AML-193 (cell line): ENCODE measurements at regions not wholly inside any gene's neighbourhood (a gene's known extent, or its start where the extent isn't known, plus 50 kb on each side); places are given as distances from the start of the nearest gene placed in this dataset.
"Not testable (repeated sequence)": the region's sequence is repeated elsewhere in the genome, so short reads cannot be mapped to it uniquely, and the experiment has no call there.

Experiments used
- DNase-seq, 2 experiments: peaks; one replicate each; lab custom pipeline; 2025; lab: John Stamatoyannopoulos, UW

DNA sequence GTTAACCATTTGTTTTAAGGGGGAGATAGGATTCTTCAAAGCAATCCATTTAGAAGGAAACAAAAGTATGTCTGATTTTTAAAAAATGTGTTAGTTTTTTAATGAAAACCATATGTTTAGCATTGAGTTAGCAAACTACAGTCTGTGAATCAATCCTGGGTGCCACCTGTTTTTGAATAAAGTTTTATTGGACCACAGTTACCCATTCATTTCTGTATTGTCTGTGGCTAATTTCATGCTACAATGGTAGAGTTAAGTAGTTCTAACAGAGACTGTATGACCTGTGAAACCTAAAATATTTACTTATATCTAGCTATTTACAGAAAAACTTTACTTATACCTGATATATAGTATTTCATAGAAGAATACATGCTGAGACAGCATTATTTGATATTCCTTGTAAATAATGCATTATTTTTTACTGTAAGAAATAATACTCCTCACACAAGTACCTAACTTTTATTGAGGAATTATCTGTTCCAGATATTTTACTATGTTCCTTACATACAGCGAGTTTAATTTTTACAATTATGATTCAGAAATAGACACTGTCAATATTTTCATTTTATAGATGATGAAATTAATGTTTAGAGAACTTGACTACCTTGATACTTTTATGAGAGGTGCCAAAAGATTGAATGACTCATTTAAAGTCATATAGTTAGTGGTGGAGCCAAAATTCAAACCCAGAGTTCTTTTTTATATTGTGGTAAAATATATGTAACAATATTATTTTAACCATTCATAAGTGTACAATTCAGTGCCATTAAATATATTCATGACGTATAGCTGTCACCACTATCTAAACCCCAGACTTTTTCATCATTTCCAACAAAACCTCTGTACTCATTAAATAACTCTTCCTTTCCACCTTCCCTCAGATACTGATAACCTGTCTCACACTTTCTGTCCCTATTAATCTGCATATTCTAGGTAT is 122.0 kb downstream of the GLUD2 start:
- DNase-seq: no peak

GRCh38 chrX:121172703-121173102 is 125.3 kb downstream of the GLUD2 start:
- DNase-seq: no peak

DNA sequence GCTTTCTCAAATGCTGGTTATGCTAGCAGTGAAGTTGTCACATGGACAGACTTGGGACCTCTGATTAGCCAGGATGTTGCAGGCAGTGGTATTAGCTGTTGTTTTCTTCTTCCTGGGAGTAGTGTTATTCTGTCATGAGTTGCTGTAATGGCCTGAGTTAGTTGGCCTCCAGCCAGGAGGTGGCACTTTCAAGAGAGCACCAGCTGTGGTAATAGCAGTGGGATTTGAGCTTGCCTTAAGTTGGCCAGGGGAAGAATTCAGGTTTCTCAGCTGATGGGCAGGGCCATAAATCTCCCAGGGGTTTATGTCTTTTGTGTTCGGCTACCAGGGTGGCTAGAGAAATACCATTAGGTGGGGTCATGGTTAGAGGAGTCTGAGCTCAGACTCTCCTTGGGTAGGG is 132.6 kb downstream of the GLUD2 start:
- no peak for DNase-seq

DNA sequence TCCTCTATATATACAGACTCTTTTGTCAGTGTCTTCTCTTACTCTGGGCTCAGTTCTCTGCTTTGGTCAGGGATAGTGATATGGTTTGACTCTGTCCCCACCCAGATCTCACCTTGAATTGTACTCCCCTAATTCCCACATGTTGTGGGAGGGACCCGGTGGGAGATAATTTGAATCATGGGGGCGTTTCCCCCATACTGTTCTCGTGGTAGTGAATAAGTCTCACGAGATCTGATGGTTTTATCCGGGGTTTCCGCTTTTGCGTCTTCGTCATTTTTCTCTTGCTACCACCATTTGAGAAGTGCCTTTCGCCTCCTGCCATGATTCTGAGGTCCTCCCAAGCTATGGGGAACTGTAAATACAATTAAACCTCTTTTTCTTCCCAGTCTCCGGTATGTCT is 144.4 kb downstream of the GLUD2 start:
- DNase-seq: no peak

DNA sequence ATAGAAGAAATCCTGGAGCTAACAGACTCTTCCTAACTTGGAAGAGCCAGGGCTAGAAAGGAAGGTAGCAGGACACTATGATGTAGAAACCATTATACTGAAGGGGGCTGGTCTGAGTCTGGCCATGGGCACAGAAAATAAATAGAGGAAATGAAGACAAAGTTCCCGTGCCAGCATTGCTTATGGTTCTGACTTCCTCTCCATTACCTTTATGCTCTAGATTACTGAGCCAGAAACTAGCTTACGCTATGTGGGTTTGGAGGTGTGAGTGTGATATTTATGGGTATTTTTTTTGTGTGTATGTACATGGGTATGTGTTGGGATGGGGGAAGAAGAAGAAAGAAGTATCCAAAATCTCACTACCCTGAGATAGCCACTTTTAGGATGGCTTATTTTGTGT is 148.3 kb downstream of the GLUD2 start:
- no peak for DNase-seq

DNA sequence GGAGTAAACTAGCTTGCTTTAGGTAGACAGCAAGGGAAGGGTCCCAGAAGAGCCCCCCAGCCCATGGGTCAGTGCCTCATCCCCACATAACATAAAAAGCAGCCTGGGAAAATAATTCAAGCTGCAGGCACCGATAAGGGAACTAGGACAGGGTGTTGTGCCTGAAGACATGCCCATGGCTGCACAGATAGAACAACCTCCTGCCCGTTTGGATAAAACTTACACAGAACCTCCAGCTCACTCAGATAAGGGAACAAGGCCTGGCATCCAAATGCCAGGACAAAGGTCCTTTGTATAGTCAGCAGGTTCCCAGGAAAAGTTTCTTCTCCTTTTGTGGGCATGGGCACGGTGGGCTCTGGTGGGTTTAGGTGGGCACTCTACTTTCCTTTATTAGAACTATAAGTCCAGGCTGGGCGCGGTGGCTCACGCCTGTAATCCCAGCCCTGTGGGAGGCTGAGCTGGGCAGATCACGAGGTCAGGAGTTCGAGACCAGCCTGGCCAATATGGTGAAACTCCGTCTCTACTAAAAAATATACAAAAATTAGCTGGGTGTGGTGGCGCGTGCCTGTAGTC is 149.5 kb downstream of the GLUD2 start:
- DNase-seq: not testable (repeated sequence)

DNA sequence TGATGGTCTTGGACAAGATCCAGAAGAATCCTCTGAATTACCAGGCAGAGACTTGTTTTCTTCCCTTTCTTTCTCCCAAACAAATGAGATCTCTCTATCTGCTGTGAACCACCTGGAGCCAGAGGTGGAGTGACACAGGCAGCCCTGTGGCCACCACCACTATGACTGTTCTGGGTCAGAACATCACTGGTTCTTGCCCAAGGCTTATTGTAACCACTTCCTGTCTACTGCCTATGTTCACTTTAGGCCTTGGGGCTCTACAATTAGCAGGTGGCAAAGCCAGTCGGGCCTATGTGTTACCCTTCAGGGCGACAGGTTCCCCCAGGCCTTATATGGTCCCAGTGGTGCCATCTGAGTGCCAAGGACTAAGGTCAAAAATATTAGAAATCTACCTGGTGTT is 161.2 kb downstream of the GLUD2 start:
- DNase-seq: no peak

GRCh38 chrX:121216641-121217374 is 169.4 kb downstream of the GLUD2 start:
- DNase-seq: no peak

GRCh38 chrX:121221322-121221977 is 174.0 kb downstream of the GLUD2 start:
- DNase-seq: no peak

GRCh38 chrX:121227888-121228287 is 180.5 kb downstream of the GLUD2 start:
- DNase-seq: no peak

DNA sequence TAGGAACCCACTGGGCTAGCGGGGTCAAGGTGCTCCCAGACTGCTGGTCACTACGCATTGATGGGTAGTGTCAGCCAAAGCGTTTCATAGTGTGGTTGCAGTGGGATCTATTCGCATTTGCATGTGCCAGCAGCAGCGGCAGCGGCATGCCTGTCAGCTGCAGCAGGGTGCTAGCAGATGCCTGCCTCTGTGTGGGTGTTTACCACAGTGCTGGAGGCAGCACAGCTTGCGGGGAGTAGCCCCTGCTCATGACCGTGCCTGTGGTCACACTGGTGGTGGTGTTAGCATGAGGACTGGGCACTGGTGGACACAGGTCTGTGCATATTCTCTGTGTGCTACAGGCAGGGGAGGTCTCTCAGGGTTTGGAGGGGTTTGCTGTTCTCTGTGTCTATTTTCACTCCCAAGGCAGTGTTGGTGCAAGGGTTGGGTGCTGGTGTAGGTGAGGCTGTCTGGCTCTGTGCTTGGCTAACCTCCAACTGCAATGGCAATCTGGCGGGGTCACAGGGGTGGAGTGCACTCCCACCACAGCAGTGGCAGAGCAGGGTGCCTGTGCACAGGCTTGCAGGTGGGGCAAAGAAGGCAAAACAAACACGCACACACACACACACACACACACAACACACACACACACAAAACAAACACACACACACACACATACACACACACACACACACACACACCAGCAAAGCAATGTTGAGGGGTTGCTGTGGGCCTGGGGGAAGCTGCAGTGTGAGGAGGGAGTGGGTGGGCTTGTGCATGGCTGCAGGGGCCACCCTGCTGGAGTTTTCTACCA is 184.4 kb downstream of the GLUD2 start:
- no peak for DNase-seq

DNA sequence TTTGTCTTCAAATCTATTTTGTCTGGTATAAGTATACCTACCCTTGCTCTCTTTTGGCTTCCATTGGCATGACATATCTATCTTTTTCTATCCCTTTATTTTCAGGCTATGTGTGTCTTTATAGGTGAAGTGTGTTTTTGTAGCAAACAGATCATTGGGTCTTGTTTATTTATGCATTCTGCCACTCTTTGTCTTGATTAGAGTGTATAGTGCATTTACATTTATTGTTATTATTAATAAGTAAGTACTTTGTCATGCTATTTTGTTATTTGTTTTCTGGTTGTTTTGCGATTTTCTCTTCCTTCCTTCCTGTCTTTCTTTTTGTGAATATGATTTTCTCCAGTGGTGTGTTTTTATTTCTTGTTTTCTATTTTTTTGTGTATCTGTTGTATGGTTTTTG is 188.6 kb downstream of the GLUD2 start:
- DNase-seq: no peak

DNA sequence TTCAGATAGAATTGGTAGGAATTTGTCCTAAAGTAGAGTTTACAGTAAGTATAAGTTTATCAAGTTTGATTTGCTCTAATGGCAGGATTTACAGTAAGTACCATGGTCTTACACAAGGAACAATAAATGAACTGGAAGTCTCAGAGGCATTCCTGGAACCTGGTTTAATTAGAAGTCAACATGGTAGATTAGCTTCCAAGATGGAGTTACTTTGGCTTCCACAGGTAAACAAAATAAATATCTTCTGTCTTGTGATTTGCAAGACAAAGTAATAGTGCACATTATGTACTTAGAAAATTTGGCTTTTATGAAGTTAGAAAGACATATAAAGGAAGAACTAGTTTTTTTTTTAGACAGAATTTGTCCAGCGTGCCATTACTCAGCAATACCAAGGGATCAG is 190.7 kb downstream of the GLUD2 start:
- DNase-seq: no peak

GRCh38 chrX:121244511-121244910 is 197.1 kb downstream of the GLUD2 start:
- DNase-seq: no peak

DNA sequence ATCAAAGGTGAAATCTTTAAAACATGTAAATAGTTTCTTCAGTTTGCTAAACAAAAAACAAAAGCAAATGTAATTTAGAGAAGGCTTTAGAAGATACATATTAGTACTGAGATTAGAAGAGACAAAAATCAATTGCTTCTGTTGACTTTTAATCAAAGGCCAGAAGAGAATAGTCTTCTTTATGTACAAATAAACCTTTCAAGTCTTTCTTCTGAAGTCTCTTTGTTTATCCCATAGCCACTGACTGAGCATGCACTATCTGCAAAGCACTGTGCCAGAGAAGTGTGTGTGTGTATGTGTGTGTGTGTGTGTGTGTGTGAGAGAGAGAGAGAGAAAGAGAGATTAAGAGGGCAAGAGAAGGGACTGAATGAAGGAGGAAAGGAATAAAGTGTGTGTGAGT is 198.4 kb downstream of the GLUD2 start:
- DNase-seq: no peak

GRCh38 chrX:121254336-121254735 is 206.9 kb downstream of the GLUD2 start:
- DNase-seq: no peak

- DNase-seq: no peak
Measured at GRCh38 chrX:121256647-121257046, 209.2 kb downstream of the GLUD2 start.

- no peak for DNase-seq
Measured at GRCh38 chrX:121258545-121258944, 211.1 kb downstream of the GLUD2 start.

GRCh38 chrX:121259170-121259569 is 211.8 kb downstream of the GLUD2 start:
- no peak for DNase-seq

GRCh38 chrX:121260596-121261240 is 213.3 kb downstream of the GLUD2 start:
- DNase-seq: no peak

DNA sequence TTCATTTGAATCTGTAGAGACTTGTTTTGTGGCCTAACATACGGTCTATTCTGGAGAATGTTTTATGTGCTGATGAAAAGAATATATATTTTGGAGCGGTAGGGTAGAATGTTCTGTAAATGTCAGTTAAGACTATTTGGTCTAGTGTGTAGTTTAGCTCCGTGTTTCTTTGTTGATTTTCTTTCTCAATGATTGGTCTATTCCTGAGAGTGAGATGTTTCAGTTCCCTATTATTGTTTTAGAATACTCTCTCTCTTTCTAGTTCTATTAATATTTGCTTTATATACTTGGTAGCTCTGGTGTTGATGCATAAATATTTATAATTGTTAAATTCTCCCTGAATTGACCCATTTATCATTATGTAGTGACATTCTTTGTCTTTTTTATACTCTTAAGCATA is 236.5 kb downstream of the GLUD2 start:
- DNase-seq: no peak
